SK-N-SH (cell line): ENCODE measurements at regions not wholly inside any gene's neighbourhood (a gene's known extent, or its start where the extent isn't known, plus 50 kb on each side); places are given as distances from the start of the nearest gene placed in this dataset.

ENCODE experiments used
- CTCF ChIA-PET: fragments of 300-600, 350-600 bp; formaldehyde crosslinking; extraction: SDS; loops from one replicate; lab custom pipeline; 2021; lab: Yijun Ruan, JAX
- POLR2A ChIA-PET: fragments of 350-600 bp; sonication (Branson Sonifier 250); formaldehyde crosslinking; extraction: SDS; loops from one replicate; lab custom pipeline; 2020; ENCODE audit warnings: antibody characterized with exemption, inconsistent platforms; lab: Yijun Ruan, JAX
- DNase-seq: peaks from one replicate; pipeline ENCODE4 v3.0.0; 2012
- H2AFZ ChIP-seq: fragments of 200-600 bp; sonication (generic); 2 replicates; pipeline ENCODE4 v1.8.1; 2016; ENCODE audit warnings: antibody characterized with exemption, mild to moderate bottlenecking, low read depth
- H3F3A ChIP-seq: fragments of 200-600 bp; sonication (generic); replicated peaks from 2 replicates; pipeline ENCODE3; 2016; ENCODE audit warnings: antibody characterized with exemption, mild to moderate bottlenecking; ENCODE audit not compliant: insufficient read depth
- H3K27ac ChIP-seq, 2 experiments: fragments of 200-500 bp in 1 of 2; fragments of 200-600 bp in 1 of 2; sonication (Bioruptor generic) in 1 of 2; sonication (generic), shearing (Covaris generic) in 1 of 2; 2 replicates each; pipeline versions ENCODE4 v1.5.1 to v1.6.1; 2014 to 2016; ENCODE audit warnings: low read depth in 2 of 2, inconsistent platforms in 1 of 2, low read length in 1 of 2, mild to moderate bottlenecking in 1 of 2, mixed read lengths in 1 of 2
- H3K27me3 ChIP-seq: fragments of 200-600 bp; sonication (generic), shearing (Covaris generic); 2 replicates; pipeline ENCODE4 v1.6.1; 2016; ENCODE audit warnings: mixed run types; ENCODE audit not compliant: insufficient read depth
- H3K36me3 ChIP-seq, 2 experiments: fragments of 200-500 bp in 1 of 2; fragments of 200-600 bp in 1 of 2; sonication (Bioruptor generic) in 1 of 2; sonication (generic) in 1 of 2; replicated peaks in 1 of 2; 2 replicates each; pipeline versions ENCODE3 to v1.5.1; 2014 to 2016; ENCODE audit warnings: low read length in 1 of 2, mild to moderate bottlenecking in 1 of 2; ENCODE audit not compliant: insufficient read depth in 2 of 2, control insufficient read depth in 1 of 2
- H3K4me1 ChIP-seq, 2 experiments: fragments of 200-500 bp in 1 of 2; fragments of 200-600 bp in 1 of 2; sonication (Bioruptor generic) in 1 of 2; sonication (generic), shearing (Covaris generic) in 1 of 2; 2 replicates each; pipeline versions ENCODE4 v1.5.1 to v1.6.1; 2014 to 2016; ENCODE audit warnings: low read depth in 1 of 2, low read length in 1 of 2, mixed run types in 1 of 2; ENCODE audit not compliant: insufficient read depth in 2 of 2, control insufficient read depth in 1 of 2
- H3K4me2 ChIP-seq: fragments of 200-600 bp; sonication (generic), shearing (Covaris generic); 2 replicates; pipeline ENCODE4 v1.6.1; 2017; ENCODE audit warnings: mixed run types
- H3K4me3 ChIP-seq, 2 experiments: fragments of 200-500 bp in 1 of 2; fragments of 200-600 bp in 1 of 2; sonication (Bioruptor generic) in 1 of 2; sonication (generic), shearing (Covaris generic) in 1 of 2; 2 replicates each; pipeline versions ENCODE4 v1.5.1 to v1.8.1; 2014 to 2016; ENCODE audit warnings: low read depth in 2 of 2, inconsistent platforms in 1 of 2, low read length in 1 of 2, mild to moderate bottlenecking in 1 of 2, mixed read lengths in 1 of 2, moderate library complexity in 1 of 2
- H3K79me2 ChIP-seq: fragments of 200-600 bp; sonication (generic); 2 replicates; pipeline ENCODE4 v1.8.1; 2017; ENCODE audit warnings: mild to moderate bottlenecking; ENCODE audit not compliant: insufficient read depth
- H3K9ac ChIP-seq: fragments of 200-600 bp; sonication (generic); 2 replicates; pipeline ENCODE4 v1.6.1; 2017; ENCODE audit warnings: mixed run types
- H3K9me2 ChIP-seq: fragments of 200-600 bp; sonication (generic); 2 replicates; pipeline ENCODE4 v1.6.1; 2017; ENCODE audit warnings: mixed run types
- H3K9me3 ChIP-seq: fragments of 200-600 bp; sonication (generic); 2 replicates; pipeline ENCODE4 v1.6.1; 2017; ENCODE audit warnings: mixed run types, mild to moderate bottlenecking, moderate library complexity
- H4K20me1 ChIP-seq: fragments of 200-600 bp; sonication (generic); 2 replicates; pipeline ENCODE4 v1.6.1; 2017; ENCODE audit warnings: mild to moderate bottlenecking, mixed run types; ENCODE audit not compliant: insufficient read depth
- CHD2 ChIP-seq: fragments of 150-350 bp; IDR thresholded peaks from 2 replicates; pipeline ENCODE4 v1.6.1; 2018; ENCODE audit warnings: low read length; ENCODE audit not compliant: partially characterized antibody
- FOSL2 ChIP-seq: IDR thresholded peaks from 2 replicates; pipeline ENCODE4 v1.4.0; 2012; ENCODE audit warnings: low read depth, mild to moderate bottlenecking, moderate library complexity, borderline replicate concordance
- FOXJ3 ChIP-seq: sonication (generic); formaldehyde crosslinking; IDR thresholded peaks from 2 replicates; pipeline ENCODE4 v1.5.1; 2020; ENCODE audit warnings: mild to moderate bottlenecking, missing genetic modification reagents
- GABPA ChIP-seq: IDR thresholded peaks from 2 replicates; pipeline ENCODE4 v1.4.0; 2012; ENCODE audit warnings: low read depth, mild to moderate bottlenecking
- GATA2 ChIP-seq: sonication (generic); formaldehyde crosslinking; IDR thresholded peaks from 2 replicates; pipeline ENCODE4 v1.5.0; 2020; ENCODE audit warnings: mild to moderate bottlenecking, missing genetic modification reagents
- JUND ChIP-seq: IDR thresholded peaks from 2 replicates; pipeline ENCODE4 v1.4.0; 2012
- MEF2A ChIP-seq: IDR thresholded peaks from 2 replicates; pipeline ENCODE4 v1.4.0; 2012; ENCODE audit warnings: low read depth, borderline replicate concordance
- NFIC ChIP-seq: IDR thresholded peaks from 2 replicates; pipeline ENCODE4 v1.4.0; 2012; ENCODE audit warnings: borderline replicate concordance
- NRF1 ChIP-seq: IDR thresholded peaks from 2 replicates; pipeline ENCODE4 v1.6.1; 2012; ENCODE audit warnings: low read depth, mild to moderate bottlenecking, low read length
- POLR2AphosphoS5 ChIP-seq: IDR thresholded peaks from 2 replicates; pipeline ENCODE4 v1.6.1; 2012; ENCODE audit warnings: low read depth, low read length
- RCOR1 ChIP-seq: fragments of 150-350 bp; IDR thresholded peaks from 2 replicates; pipeline ENCODE4 v1.6.1; 2017; ENCODE audit warnings: antibody characterized with exemption, low read length
- RFX5 ChIP-seq: IDR thresholded peaks from 2 replicates; pipeline ENCODE4 v1.6.1; 2012; ENCODE audit warnings: mild to moderate bottlenecking, improper control_type of control experiment, low read length
- RXRA ChIP-seq: IDR thresholded peaks from 2 replicates; pipeline ENCODE4 v1.4.0; 2012; ENCODE audit warnings: low read depth, mild to moderate bottlenecking, borderline replicate concordance
- SIN3A ChIP-seq: IDR thresholded peaks from 2 replicates; pipeline ENCODE4 v1.6.1; 2012; ENCODE audit warnings: low read depth, mild to moderate bottlenecking, low read length, moderate library complexity, borderline replicate concordance
- SMC3 ChIP-seq: IDR thresholded peaks from 2 replicates; pipeline ENCODE4 v1.6.1; 2012; ENCODE audit warnings: low read depth, low read length, improper control_type of control experiment
- TAF1 ChIP-seq: IDR thresholded peaks from 2 replicates; pipeline ENCODE4 v1.6.1; 2012; ENCODE audit warnings: low read depth, mild to moderate bottlenecking, low read length, moderate library complexity, borderline replicate concordance
- TCF12 ChIP-seq: IDR thresholded peaks from 2 replicates; pipeline ENCODE4 v1.4.0; 2012
- TEAD4 ChIP-seq: IDR thresholded peaks from 2 replicates; pipeline ENCODE4 v1.4.0; 2012; ENCODE audit warnings: mild to moderate bottlenecking, borderline replicate concordance; ENCODE audit not compliant: insufficient read depth
- WGBS: methylation state at CpG from one replicate; pipeline ENCODE4 v1.1.6; 2017; ENCODE audit warnings: low lambda C conversion rate; 5-methylcytosine and 5-hydroxymethylcytosine counted together
- TF ChIP-seq, protein P1 (sequence below): IDR thresholded peaks from 2 replicates; pipeline ENCODE4; 2012
- TF ChIP-seq, protein P2 (sequence below): fragments of 200-600 bp; sonication (generic); IDR thresholded peaks from 2 replicates; pipeline ENCODE4 v1.6.1; 2017; ENCODE audit warnings: antibody characterized with exemption, mild to moderate bottlenecking, moderate library complexity
- TF ChIP-seq, protein P3 (sequence below): IDR thresholded peaks from 2 replicates; pipeline ENCODE4 v1.6.1; 2012; ENCODE audit warnings: mild to moderate bottlenecking, low read depth, low read length, moderate library complexity

DNA sequence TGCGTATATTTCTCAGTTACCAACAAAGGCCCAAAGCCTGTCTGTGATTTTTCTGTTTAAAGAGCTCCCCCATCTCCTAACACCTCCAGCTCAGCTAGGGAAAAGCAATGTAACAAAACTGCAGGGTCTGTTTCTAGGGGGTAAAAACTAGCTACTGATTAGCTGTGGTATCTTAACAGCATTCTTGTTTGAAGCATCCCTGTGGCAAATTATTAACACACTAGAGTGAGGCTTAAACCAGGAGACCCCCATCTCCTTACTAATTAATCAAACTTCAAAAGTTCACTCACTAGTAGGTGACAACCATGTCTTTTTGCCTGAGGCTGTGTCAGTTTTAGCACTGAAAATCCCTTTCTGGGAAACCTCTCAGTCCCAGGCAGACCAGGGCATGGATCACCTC, 186.2 kb upstream of the PARD3B start:
- TF ChIP-seq, protein P1, sequence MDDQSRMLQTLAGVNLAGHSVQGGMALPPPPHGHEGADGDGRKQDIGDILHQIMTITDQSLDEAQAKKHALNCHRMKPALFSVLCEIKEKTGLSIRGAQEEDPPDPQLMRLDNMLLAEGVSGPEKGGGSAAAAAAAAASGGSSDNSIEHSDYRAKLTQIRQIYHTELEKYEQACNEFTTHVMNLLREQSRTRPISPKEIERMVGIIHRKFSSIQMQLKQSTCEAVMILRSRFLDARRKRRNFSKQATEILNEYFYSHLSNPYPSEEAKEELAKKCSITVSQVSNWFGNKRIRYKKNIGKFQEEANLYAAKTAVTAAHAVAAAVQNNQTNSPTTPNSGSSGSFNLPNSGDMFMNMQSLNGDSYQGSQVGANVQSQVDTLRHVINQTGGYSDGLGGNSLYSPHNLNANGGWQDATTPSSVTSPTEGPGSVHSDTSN = no peak
- TF ChIP-seq CHD2 = no peak
- no peak for TF ChIP-seq JUND
- TF ChIP-seq SIN3A = no peak
- no peak for TF ChIP-seq FOXJ3 (CRISPR knock-in tag)
- TF ChIP-seq POLR2AphosphoS5 = no peak
- TF ChIP-seq TEAD4 = no peak
- TF ChIP-seq, protein P2, sequence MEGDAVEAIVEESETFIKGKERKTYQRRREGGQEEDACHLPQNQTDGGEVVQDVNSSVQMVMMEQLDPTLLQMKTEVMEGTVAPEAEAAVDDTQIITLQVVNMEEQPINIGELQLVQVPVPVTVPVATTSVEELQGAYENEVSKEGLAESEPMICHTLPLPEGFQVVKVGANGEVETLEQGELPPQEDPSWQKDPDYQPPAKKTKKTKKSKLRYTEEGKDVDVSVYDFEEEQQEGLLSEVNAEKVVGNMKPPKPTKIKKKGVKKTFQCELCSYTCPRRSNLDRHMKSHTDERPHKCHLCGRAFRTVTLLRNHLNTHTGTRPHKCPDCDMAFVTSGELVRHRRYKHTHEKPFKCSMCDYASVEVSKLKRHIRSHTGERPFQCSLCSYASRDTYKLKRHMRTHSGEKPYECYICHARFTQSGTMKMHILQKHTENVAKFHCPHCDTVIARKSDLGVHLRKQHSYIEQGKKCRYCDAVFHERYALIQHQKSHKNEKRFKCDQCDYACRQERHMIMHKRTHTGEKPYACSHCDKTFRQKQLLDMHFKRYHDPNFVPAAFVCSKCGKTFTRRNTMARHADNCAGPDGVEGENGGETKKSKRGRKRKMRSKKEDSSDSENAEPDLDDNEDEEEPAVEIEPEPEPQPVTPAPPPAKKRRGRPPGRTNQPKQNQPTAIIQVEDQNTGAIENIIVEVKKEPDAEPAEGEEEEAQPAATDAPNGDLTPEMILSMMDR = no peak
- TF ChIP-seq GABPA = no peak
- no peak for TF ChIP-seq SMC3
- no peak for TF ChIP-seq RCOR1
- no peak for TF ChIP-seq GATA2
- no peaks in the 10 kb centered on the region for H3K79me2 ChIP-seq
- H3K27me3 ChIP-seq = no peaks in the 10 kb centered on the region
- CTCF ChIA-PET = no interaction called here
- no peaks in the 10 kb centered on the region for H4K20me1 ChIP-seq
- no peak overlapping the region for H3K9ac ChIP-seq
- no peak overlapping the region for H3K4me2 ChIP-seq
- H3K4me3 ChIP-seq = no peak overlapping the region
- H3K9me3 ChIP-seq = no peaks in the 10 kb centered on the region
- no peak overlapping the region for H3K27ac ChIP-seq
- H3K4me1 ChIP-seq = peaks cover 0 to 7% of the 10 kb centered on the region in 2 experiments; a peak in 1 of 4 replicates
- POLR2A ChIA-PET = no interaction called here
- 42% methylated on average over 1 of the region's 1 CpG for WGBS
- no peak overlapping the region for H2AFZ ChIP-seq
- no peak for DNase-seq
- H3K36me3 ChIP-seq = no peaks in the 10 kb centered on the region
- no peaks in the 10 kb centered on the region for H3K9me2 ChIP-seq
- no peaks in the 10 kb centered on the region for H3F3A ChIP-seq

DNA sequence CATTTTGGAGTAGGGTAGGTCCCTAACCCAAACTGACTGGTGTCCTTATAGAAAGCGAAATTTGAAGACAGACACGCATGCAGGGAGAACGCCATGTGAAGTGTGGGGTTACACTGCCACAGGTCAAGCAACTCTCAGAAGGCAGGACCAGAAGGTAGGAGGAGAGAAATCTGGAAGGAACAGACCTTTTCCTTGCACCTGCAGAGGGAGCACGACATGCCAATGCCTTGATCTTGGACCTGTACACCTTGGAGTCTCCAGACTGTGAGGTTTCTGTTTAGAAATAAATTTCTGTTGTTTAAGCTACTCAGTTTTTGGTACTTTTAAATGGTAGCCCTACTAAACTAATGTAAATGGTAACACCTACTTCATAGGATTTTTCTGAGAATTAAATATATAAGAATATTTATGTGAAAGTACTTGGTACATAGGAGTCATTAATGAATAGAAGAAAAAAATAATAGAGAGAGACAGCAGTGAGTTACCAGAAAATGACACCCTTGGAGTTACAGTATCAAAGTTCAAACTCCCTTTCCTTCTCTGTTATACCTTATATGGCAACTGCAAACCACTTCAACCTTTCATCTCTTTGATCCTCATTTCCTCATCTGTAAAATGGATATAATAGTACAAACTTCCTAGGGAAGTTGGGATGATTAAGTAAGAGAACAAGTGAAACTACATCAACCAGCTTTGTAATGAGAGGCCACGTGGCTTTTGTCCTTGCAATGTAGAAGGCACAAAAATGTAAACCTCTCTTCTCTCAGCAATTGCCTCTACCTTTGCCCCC, 184.9 kb upstream of the PARD3B start:
- Histone ChIP-seq H3K4me1 (peaks cover 0 to 7% of the 10 kb centered on the region in 2 experiments; a peak in 1 of 4 replicates), H2AFZ (no peak overlapping the region), H3K27me3 (no peaks in the 10 kb centered on the region), H3K4me3 (no peak overlapping the region), H4K20me1 (no peaks in the 10 kb centered on the region), H3K36me3 (no peaks in the 10 kb centered on the region), H3K9me2 (no peaks in the 10 kb centered on the region), H3K27ac (no peak overlapping the region), H3K9me3 (no peaks in the 10 kb centered on the region)
- POLR2A ChIA-PET = no interaction called here
- CTCF ChIA-PET = interaction anchor here (1.4 to 2.1 kb wide), 2 partner anchors 20 to 47 kb away, joined by 5 read pairs; no protein-coding TSS in a partner anchor
- 57% methylated on average over 5 of the region's 5 CpGs for WGBS
- no peak for DNase-seq
- TF ChIP-seq SMC3 (no peak), RFX5 (no peak), TEAD4 (no peak), FOXJ3 (CRISPR knock-in tag) (no peak), RXRA (no peak), NFIC (no peak), FOSL2 (no peak), MEF2A (no peak), TAF1 (no peak), NRF1 (no peak), JUND (no peak), RCOR1 (no peak), TCF12 (no peak)
- TF ChIP-seq, protein P3, sequence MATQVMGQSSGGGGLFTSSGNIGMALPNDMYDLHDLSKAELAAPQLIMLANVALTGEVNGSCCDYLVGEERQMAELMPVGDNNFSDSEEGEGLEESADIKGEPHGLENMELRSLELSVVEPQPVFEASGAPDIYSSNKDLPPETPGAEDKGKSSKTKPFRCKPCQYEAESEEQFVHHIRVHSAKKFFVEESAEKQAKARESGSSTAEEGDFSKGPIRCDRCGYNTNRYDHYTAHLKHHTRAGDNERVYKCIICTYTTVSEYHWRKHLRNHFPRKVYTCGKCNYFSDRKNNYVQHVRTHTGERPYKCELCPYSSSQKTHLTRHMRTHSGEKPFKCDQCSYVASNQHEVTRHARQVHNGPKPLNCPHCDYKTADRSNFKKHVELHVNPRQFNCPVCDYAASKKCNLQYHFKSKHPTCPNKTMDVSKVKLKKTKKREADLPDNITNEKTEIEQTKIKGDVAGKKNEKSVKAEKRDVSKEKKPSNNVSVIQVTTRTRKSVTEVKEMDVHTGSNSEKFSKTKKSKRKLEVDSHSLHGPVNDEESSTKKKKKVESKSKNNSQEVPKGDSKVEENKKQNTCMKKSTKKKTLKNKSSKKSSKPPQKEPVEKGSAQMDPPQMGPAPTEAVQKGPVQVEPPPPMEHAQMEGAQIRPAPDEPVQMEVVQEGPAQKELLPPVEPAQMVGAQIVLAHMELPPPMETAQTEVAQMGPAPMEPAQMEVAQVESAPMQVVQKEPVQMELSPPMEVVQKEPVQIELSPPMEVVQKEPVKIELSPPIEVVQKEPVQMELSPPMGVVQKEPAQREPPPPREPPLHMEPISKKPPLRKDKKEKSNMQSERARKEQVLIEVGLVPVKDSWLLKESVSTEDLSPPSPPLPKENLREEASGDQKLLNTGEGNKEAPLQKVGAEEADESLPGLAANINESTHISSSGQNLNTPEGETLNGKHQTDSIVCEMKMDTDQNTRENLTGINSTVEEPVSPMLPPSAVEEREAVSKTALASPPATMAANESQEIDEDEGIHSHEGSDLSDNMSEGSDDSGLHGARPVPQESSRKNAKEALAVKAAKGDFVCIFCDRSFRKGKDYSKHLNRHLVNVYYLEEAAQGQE = no peak
- TF ChIP-seq, all 33 proteins: peak for 0
- Histone ChIP-seq H3K79me2 (no peaks in the 10 kb centered on the region), H3F3A (no peaks in the 10 kb centered on the region), H3K9ac (no peak overlapping the region), H3K4me2 (no peak overlapping the region)
